Stimulated activated CD8-positive, alpha-beta memory T cell treated with anti-CD3 and anti-CD28 coated beads, Interleukin-15, amount 100 ng/mL, for 24 hours (primary cell): ENCODE measurements at regions not wholly inside any gene's neighbourhood (a gene's known extent, or its start where the extent isn't known, plus 50 kb on each side); places are given as distances from the start of the nearest gene placed in this dataset.

Experiments used
- DNase-seq: peaks from one replicate; pipeline ENCODE4 v3.0.0-alpha.2; 2020; ENCODE audit warnings: low read depth

DNA sequence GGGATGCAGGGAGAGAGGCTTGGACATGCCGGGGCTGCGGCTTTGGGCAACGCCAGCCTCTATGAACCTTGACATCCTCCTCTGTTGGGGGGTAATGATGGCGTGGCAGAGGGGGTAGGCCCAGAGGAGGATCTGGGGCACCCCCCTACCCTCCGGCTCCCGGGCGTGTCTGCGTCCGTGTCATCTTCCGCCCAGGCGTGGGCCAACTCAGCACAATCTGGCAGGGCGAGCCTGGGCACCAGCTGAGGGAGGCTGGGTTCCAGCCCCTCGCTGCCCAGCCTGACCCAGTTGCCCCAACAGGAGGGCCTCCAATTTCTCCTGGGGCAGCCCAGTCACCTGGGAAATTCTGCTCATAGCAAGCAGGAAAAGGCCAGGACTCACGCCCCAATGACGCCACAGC, 62.9 kb upstream of the IL17B start:
- DNase-seq = no peak

GRCh38 chr5:149441194-149441753, 62.2 kb upstream of the IL17B start:
- no peak for DNase-seq

- no peak for DNase-seq
These were observed 60.9 kb upstream of the IL17B start for GRCh38 chr5:149439899-149440542.

- DNase-seq = no peak
These were observed 59.6 kb upstream of the IL17B start for GRCh38 chr5:149438711-149439132.

GRCh38 chr5:149438281-149438680, 59.2 kb upstream of the IL17B start:
- DNase-seq = no peak

- DNase-seq = no peak
These were observed 58.4 kb upstream of the IL17B start for GRCh38 chr5:149437391-149438040.

- DNase-seq = no peak
These were observed 56.6 kb upstream of the IL17B start for GRCh38 chr5:149435660-149436059.

DNA sequence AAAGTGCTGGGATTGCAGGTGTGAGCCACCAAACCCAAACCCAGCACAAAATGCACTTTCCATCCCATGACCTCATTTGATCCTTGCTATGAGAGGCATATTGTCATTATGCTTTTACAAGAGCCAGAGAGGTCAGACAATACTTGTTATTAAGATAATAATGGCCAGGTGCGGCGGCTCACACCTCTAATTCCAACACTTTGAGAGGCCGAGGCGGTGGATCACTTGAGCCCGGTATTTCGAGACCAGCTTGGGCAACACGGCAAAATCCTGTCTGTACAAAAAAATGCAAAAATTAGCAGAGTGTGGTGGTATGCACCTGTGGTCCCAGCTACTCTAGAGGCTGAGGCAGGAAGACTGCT, 55.9 kb upstream of the IL17B start:
- no peak for DNase-seq

DNA sequence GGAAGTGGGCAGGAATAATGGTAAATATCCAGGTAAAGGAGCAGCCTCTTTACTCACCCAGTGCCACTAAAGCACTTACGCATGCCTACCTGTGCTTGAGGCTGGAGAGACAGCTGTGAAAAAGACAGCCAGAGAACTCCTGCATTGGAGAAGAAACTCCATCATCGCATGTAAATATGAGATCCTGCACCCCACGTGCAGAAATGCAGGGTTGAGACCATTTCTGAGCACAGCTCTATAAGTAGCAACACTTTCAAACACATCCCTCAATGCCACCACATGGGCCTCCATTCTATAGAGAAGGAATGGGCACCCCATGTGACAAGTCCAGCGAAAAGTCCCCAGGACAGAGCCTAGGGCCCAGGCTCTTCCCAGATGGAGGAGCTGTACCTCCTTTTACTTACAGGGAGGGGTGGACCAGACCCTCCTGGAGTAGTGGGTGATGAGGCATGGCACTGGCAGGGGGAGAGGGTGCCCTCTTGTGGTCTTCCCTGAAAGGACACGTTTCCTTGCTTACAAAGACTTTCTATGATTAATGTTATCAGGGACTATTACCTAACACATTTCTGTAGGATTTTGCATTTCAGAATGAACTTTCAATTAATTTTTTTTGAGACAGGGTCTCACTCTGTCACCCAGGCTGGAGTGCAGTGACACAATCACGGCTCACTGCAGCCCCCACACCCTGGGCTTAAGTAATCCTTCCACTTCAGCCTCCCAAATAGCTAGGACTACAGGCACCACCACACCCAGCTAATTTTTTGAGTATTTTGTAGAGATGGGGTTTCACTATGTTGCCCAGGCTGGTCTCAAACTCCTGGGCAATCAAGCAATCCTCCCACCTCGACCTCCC, 55.3 kb upstream of the IL17B start:
- peak; percentile 15 for DNase-seq

DNA sequence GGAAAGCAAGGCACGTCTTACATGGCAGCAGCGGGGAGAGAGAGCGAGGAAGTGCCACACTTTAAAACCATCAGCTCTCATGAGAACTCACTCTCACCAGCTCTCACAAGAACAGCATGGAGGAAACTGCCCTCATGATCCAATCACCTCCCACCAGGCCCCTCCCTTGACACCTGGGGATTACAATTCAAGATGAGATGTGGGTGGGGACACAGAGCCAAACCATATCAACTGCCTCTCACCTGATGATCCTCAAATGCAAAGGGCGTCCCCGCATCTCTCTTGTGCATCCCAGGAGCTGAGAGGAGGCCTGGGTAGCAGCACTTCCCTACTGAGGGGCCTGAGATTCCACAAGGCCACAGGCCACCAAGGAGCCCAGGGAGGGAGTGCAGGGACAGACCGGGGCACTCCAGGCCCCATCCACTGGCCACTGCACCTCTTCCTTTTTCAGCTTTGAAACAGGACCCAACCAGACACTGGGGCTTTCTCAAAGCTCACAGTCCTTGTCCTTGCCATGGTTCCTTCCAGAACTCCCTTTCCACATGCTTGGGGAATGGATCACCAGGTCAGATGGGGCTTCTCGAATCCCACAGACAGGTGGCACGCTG, 54.5 kb upstream of the IL17B start:
- DNase-seq = no peak

- no peak for DNase-seq
These were observed 53.9 kb upstream of the IL17B start for GRCh38 chr5:149432911-149433401.

GRCh38 chr5:149432376-149432775, 53.3 kb upstream of the IL17B start:
- DNase-seq = no peak

DNA sequence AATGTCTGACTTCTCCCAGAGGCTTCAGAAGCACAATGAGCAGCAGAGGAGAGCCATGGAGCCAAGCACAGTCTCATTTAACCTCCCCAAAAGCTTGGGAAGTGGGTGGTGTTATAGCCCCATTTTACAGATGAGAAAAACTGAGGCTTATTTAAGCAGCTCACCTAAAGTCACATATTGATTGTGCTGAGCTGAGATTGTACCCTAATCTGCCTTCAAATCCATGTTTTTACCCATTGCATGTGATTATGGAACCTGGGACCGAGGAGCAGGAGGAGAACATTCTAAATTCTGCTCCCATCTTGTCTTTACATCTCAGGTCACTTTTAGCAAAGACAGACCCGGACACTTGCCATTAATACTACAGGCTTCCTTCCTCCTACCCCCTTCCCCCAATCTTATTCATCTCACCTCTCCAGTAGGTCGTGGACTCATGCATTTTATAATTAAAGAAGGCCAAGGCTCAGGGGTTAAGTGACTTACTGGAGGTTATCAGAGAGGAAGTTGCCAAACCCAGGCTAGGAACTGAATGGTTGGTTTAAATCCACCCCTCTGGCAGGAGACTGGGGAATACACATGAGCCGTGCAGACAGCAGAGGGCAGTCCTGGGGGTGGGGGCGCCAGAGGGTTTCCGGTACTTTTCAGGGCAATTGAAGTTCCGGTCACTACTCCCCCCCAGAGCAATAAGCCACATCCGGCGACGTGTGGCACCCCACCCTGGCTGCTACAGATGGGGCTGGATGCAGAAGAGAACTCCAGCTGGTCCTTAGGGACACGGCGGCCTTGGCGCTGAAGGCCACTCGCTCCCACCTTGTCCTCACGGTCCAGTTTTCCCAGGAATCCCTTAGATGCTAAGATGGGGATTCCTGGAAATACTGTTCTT, 51.0 kb upstream of the IL17B start:
- DNase-seq = no peak
